ENCODE measurements at regions not wholly inside any gene's neighbourhood (a gene's known extent, or its start where the extent isn't known, plus 50 kb on each side); places are given as distances from the start of the nearest gene placed in this dataset.

DNA sequence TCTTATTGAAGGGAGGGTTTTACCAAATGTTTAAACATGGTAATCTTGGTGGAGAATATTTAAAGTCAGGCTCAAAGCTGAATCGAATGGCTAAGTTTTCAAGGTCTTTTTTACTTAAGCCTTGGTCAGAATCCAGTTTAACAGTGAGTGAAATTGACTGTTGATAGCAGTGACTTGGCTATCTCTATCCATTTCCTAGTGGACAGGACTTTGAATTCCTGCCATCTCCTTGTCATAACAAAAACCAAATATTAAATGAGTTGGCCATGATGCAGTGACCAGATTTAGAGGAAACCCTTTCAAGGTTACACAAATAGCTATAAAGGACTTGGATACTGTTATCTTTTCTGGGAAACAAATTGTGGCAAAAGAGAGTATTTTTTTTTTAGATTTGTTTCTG is 92.0 kb downstream of the JRKL start:
- H3K27ac ChIP-seq: no peak overlapping the region
- DNase-seq (no peak), ATAC-seq (no peak)
- in situ Hi-C loops (cut with MboI; ENCODE audit: low sequenced_read_pairs in 4 of 4) (no loop called here), intact Hi-C loops (cut with DNase I; ENCODE audit: low total_unique reads) (no loop called here)
- H3K9me3 ChIP-seq: no peaks in the 10 kb centered on the region
- H3K4me3 ChIP-seq: no peak overlapping the region
- H3K4me1 ChIP-seq: no peaks in the 10 kb centered on the region
- no peaks in the 10 kb centered on the region for H3K36me3 ChIP-seq
- no peaks in the 10 kb centered on the region for H3K27me3 ChIP-seq
- no peak for TF ChIP-seq POLR2A (IDR thresholded peaks at IDR 0.05)
- TF ChIP-seq, protein P1, sequence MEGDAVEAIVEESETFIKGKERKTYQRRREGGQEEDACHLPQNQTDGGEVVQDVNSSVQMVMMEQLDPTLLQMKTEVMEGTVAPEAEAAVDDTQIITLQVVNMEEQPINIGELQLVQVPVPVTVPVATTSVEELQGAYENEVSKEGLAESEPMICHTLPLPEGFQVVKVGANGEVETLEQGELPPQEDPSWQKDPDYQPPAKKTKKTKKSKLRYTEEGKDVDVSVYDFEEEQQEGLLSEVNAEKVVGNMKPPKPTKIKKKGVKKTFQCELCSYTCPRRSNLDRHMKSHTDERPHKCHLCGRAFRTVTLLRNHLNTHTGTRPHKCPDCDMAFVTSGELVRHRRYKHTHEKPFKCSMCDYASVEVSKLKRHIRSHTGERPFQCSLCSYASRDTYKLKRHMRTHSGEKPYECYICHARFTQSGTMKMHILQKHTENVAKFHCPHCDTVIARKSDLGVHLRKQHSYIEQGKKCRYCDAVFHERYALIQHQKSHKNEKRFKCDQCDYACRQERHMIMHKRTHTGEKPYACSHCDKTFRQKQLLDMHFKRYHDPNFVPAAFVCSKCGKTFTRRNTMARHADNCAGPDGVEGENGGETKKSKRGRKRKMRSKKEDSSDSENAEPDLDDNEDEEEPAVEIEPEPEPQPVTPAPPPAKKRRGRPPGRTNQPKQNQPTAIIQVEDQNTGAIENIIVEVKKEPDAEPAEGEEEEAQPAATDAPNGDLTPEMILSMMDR (IDR thresholded peaks at IDR 0.05 in 4 of 5, conservative IDR thresholded peaks at IDR 0.05 in 1 of 5): no peak

DNA sequence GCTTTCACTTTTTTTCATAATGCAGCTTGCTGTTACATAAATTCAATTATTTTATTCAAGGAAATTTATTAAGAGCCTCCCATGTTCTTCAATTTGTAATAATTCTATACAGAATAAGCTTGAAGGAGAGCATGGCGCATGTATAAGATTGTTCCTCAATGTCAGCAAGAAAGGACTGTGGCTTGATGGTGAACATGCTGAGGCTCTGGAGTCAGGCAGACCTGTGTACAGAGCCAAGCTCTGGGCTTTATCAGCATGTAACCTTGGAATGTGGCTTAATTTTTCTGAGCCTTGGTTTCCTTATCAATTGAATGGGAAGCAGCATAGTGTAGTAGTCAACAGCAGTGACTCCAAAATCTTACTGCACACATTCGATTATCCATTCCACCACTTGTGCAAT is 92.4 kb downstream of the JRKL start:
- in situ Hi-C loops (cut with MboI; ENCODE audit: low sequenced_read_pairs in 4 of 4): no loop called here
- H3K36me3 ChIP-seq: no peaks in the 10 kb centered on the region
- H3K4me3 ChIP-seq: no peak overlapping the region
- TF ChIP-seq POLR2A (IDR thresholded peaks at IDR 0.05): no peak
- TF ChIP-seq, protein P1 (IDR thresholded peaks at IDR 0.05 in 4 of 5, conservative IDR thresholded peaks at IDR 0.05 in 1 of 5): no peak
- H3K9me3 ChIP-seq: no peaks in the 10 kb centered on the region
- intact Hi-C loops (cut with DNase I; ENCODE audit: low total_unique reads): no loop called here
- H3K27ac ChIP-seq: no peak overlapping the region
- DNase-seq: no peak
- no peaks in the 10 kb centered on the region for H3K27me3 ChIP-seq
- H3K4me1 ChIP-seq: no peaks in the 10 kb centered on the region
- no peak for ATAC-seq

DNA sequence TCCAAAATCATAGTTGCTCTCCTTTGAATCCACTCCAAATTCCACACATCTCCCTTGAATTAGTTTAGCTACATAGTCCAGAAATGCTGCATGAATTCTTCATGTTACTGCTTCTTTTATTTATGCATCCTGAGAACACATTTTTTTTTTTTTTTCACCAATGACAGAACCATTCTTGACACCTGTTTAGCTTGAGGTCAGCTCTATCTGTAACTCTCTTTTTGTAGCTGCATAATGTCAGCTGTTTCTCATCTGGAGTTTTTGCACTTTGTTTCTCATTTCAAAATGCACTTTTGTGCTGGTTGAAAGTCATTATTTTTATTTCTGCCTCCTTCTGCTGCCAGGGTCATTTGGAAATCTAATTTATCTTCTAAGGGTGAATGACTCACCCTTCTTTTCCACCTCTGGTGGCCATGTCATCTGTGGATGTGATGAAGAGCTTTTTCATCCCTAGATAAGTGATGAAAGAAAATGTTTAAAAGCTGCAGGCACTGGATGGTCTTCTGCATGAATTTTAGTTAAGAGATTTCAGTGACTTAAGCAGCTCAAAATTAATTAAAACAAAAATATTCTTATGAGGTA is 93.7 kb downstream of the JRKL start:
- Histone ChIP-seq H3K36me3 (no peaks in the 10 kb centered on the region), H3K4me1 (no peaks in the 10 kb centered on the region), H3K4me3 (no peak overlapping the region), H3K27ac (no peak overlapping the region), H3K27me3 (no peaks in the 10 kb centered on the region), H3K9me3 (no peaks in the 10 kb centered on the region)
- DNase-seq: no peak
- in situ Hi-C loops (cut with MboI; ENCODE audit: low sequenced_read_pairs in 4 of 4) (no loop called here), intact Hi-C loops (cut with DNase I; ENCODE audit: low total_unique reads) (no loop called here)
- TF ChIP-seq, protein P1 (IDR thresholded peaks at IDR 0.05 in 4 of 5, conservative IDR thresholded peaks at IDR 0.05 in 1 of 5): no peak
- TF ChIP-seq POLR2A (IDR thresholded peaks at IDR 0.05): no peak
- no peak for ATAC-seq

DNA sequence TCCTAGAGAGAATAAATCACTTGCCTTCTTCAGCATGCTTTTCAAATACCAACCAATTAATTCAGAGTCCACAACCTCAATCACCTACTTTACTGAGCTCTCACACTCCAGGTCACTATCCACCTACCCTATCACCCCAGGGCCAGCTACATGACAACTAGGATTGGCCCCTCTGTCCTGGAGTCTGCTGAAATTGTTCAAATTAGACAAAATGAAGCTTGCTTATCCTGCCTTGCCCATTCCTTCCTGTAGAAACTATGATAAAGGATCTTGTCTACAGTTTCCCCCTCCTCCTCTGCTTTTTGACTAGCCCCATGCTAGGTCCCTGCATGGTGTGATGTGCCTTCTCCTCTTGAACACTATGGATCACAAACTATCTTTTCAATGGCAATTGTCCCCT is 94.5 kb downstream of the JRKL start:
- DNase-seq (no peak), ATAC-seq (no peak)
- H3K4me1 ChIP-seq: no peaks in the 10 kb centered on the region
- in situ Hi-C loops (cut with MboI; ENCODE audit: low sequenced_read_pairs in 4 of 4) (no loop called here), intact Hi-C loops (cut with DNase I; ENCODE audit: low total_unique reads) (no loop called here)
- TF ChIP-seq, protein P1 (IDR thresholded peaks at IDR 0.05 in 4 of 5, conservative IDR thresholded peaks at IDR 0.05 in 1 of 5): no peak
- no peak for TF ChIP-seq POLR2A (IDR thresholded peaks at IDR 0.05)
- no peaks in the 10 kb centered on the region for H3K9me3 ChIP-seq
- no peak overlapping the region for H3K4me3 ChIP-seq
- H3K27me3 ChIP-seq: no peaks in the 10 kb centered on the region
- no peaks in the 10 kb centered on the region for H3K36me3 ChIP-seq
- H3K27ac ChIP-seq: no peak overlapping the region

All from gastrocnemius medialis (tissue), 4 donors.